Neural crest cell (in vitro differentiated cells): ENCODE measurements at regions not wholly inside any gene's neighbourhood (a gene's known extent, or its start where the extent isn't known, plus 50 kb on each side); places are given as distances from the start of the nearest gene placed in this dataset.
"Not testable (repeated sequence)": the region's sequence is repeated elsewhere in the genome, so short reads cannot be mapped to it uniquely, and the experiment has no call there.

Experiments used
- DNase-seq: peaks from one replicate; pipeline ENCODE4 v3.0.0; 2021; ENCODE audit warnings: low read depth, mixed read lengths, low spot score
- H3K27ac Mint-ChIP-seq: one replicate; pipeline ENCODE4 v1.8.0; 2021; ENCODE audit warnings: mild to moderate bottlenecking, mixed read lengths; ENCODE audit not compliant: unreplicated experiment
- H3K27me3 Mint-ChIP-seq: 2 replicates; pipeline ENCODE4 v1.8.0; 2021; ENCODE audit warnings: low read depth, mild to moderate bottlenecking, mixed read lengths
- H3K36me3 Mint-ChIP-seq: 2 replicates; pipeline ENCODE4 v1.8.0; 2021; ENCODE audit warnings: low read depth, mild to moderate bottlenecking, mixed read lengths
- H3K4me1 Mint-ChIP-seq: 2 replicates; pipeline ENCODE4 v1.8.0; 2021; ENCODE audit warnings: mixed read lengths
- H3K4me3 Mint-ChIP-seq: one replicate; pipeline ENCODE4 v1.8.0; 2021; ENCODE audit warnings: mild to moderate bottlenecking, mixed read lengths
- H3K9me3 Mint-ChIP-seq: 2 replicates; pipeline ENCODE4 v1.8.0; 2021; ENCODE audit warnings: mixed read lengths
- TF ChIP-seq, protein P1 (sequence below): fragments of 200-600 bp; sonication (generic); conservative IDR thresholded peaks from 2 replicates; pipeline ENCODE4 v1.5.0; 2021; ENCODE audit warnings: antibody characterized with exemption, mild to moderate bottlenecking

DNA sequence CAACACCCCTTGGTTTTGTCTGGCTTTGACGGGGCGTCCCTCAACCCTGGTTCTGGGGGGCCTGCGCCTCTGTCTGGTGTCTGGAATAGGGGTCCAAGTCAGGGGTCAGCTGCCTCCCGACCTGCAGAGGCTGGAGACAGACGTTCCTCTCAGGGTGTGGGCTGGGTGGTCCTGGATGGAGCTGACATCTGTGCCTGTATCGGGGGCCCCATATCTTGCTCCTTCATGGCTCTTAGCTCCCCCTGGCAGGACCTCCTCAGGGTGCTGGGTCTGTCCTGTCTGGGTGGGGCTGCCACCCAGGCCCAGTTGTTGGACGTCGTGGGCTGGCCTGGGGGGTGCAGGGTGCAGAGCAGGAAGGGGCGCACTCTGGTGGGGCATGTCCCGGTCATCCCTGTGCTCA lies 374.8 kb downstream of the TMEM121 start:
- Mint-ChIP-seq H3K4me3 (no peak overlapping the region), H3K36me3 (peaks cover 6% of the 10 kb centered on the region), H3K4me1 (no peaks in the 10 kb centered on the region), H3K27ac (no peak overlapping the region), H3K9me3 (peaks cover 6% of the 10 kb centered on the region), H3K27me3 (no peaks in the 10 kb centered on the region)
- DNase-seq: no peak
- TF ChIP-seq, protein P1, sequence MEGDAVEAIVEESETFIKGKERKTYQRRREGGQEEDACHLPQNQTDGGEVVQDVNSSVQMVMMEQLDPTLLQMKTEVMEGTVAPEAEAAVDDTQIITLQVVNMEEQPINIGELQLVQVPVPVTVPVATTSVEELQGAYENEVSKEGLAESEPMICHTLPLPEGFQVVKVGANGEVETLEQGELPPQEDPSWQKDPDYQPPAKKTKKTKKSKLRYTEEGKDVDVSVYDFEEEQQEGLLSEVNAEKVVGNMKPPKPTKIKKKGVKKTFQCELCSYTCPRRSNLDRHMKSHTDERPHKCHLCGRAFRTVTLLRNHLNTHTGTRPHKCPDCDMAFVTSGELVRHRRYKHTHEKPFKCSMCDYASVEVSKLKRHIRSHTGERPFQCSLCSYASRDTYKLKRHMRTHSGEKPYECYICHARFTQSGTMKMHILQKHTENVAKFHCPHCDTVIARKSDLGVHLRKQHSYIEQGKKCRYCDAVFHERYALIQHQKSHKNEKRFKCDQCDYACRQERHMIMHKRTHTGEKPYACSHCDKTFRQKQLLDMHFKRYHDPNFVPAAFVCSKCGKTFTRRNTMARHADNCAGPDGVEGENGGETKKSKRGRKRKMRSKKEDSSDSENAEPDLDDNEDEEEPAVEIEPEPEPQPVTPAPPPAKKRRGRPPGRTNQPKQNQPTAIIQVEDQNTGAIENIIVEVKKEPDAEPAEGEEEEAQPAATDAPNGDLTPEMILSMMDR: no peak

DNA sequence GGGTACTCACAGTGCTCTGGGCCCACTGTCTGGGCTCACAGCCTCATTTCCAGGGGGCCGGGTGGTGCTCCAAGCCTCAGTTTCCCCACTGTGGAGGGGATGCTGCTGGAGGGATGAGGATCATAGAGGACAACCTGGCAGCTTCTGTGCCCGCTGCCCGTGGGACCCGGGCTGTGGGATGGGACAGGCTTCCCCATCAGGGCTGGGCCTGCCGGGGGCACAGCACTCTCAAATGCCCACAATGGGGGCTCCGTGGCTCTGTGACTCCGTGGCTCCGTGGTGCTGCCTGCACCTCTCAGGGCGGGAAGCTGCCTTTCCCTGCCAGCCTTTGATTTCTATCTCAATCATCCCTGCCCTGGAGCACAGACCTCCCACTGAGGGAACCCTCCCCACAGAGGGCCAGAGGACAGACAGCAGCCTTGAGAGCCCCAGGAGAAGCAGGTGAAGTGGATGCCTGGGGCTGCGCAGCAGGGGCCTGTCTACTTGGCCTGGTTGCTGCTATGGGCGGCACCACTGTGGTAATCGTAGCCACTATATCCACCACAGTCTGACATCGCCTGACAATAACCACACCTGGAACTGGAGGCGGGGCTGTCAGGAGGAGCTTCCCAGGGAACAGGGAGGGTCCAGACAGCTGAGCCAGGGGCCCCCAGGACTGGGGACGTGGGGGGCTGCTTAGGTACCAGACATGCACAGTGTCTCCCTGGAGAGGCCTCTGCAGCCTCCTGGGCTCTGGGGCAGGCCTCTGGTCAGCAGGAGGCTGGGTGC lies 375.9 kb downstream of the TMEM121 start:
- no peaks in the 10 kb centered on the region for H3K36me3 Mint-ChIP-seq
- H3K27ac Mint-ChIP-seq: no peak overlapping the region
- H3K4me1 Mint-ChIP-seq: no peaks in the 10 kb centered on the region
- no peak overlapping the region for H3K4me3 Mint-ChIP-seq
- no peaks in the 10 kb centered on the region for H3K9me3 Mint-ChIP-seq
- H3K27me3 Mint-ChIP-seq: no peaks in the 10 kb centered on the region
- TF ChIP-seq, protein P1: no peak
- no peak for DNase-seq

DNA sequence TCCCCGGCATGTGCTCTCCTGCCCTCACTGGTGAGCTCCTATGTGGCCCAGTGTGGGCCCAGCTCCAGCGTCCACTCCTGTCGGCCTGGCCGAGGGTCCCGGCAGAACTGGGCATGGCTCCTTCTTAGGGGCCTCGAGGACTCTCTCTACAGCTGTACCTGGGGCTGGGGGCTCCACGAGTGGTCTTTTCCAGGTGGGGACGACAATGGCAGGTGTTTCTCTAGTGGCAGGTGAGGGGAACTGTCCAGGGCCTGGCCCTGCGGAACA lies 376.4 kb downstream of the TMEM121 start:
- not testable (repeated sequence) for DNase-seq, H3K9me3 Mint-ChIP-seq, H3K4me3 Mint-ChIP-seq, H3K36me3 Mint-ChIP-seq, H3K4me1 Mint-ChIP-seq, H3K27me3 Mint-ChIP-seq, H3K27ac Mint-ChIP-seq

DNA sequence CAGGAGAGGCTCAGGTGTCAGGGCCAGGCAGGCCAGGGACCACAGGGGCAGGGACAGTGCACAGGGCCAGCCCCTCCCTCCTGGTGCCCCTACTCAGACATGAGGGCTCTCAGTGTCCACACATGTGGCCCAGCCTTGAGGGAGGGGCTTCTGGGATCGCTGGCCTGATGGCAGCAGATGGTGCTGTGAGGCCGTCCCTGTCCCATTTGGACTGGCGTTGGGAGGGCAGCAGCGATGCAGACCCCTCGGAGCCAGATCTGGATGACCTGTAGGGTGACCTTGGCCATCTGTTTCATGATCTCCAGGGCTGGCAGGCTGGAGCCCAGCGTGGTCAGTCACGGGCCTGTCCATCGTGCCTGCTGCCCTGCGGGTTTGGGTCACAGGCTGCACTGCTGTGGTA lies 377.6 kb downstream of the TMEM121 start:
- Mint-ChIP-seq H3K27me3 (no peaks in the 10 kb centered on the region), H3K27ac (no peak overlapping the region), H3K4me1 (no peaks in the 10 kb centered on the region), H3K4me3 (no peak overlapping the region), H3K9me3 (no peaks in the 10 kb centered on the region), H3K36me3 (no peaks in the 10 kb centered on the region)
- no peak for DNase-seq
- TF ChIP-seq, protein P1: no peak

DNA sequence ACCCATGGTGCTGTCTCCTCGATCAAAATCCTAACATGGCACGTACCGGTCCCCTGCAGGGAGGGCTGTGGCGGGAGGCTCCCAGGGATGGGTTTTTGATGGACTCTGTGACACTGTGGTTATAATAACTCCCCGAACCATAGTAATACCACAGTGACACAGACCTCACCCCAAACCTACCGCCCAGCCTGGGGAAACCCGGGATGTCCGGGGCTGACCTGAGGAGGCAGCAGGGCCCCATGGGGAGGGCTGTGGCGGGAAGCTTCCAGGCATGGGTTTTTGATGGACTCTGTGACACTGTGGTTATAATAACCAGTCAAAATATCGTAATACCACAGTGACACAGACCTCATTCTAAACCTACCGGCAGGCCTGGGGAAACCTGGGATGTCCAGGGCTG lies 378.0 kb downstream of the TMEM121 start:
- H3K9me3 Mint-ChIP-seq: no peaks in the 10 kb centered on the region
- H3K36me3 Mint-ChIP-seq: no peaks in the 10 kb centered on the region
- no peak overlapping the region for H3K27ac Mint-ChIP-seq
- H3K27me3 Mint-ChIP-seq: no peaks in the 10 kb centered on the region
- no peaks in the 10 kb centered on the region for H3K4me1 Mint-ChIP-seq
- no peak for DNase-seq
- TF ChIP-seq, protein P1: no peak
- H3K4me3 Mint-ChIP-seq: no peak overlapping the region

DNA sequence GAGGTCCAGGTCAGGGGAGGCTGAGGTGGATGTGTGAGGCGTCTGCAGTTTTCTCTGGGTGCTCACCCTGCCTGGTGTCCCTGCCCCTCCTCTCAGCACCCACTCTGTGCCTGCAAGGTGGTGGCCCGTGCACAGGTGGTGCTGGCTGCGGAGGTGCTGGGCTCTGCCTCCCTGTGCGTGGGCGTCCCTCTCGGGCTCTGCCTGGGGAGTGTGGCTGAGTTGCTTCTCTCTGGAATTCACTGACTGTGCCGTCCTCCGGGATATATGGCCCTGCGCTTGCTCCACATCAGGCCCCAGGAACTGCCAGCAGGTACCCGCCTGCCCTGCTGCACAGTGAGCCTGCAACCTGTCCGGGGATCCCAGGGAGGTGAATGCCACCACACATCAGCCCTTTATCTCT lies 379.1 kb downstream of the TMEM121 start:
- no peaks in the 10 kb centered on the region for H3K27me3 Mint-ChIP-seq
- no peak overlapping the region for H3K4me3 Mint-ChIP-seq
- TF ChIP-seq, protein P1: no peak
- no peaks in the 10 kb centered on the region for H3K9me3 Mint-ChIP-seq
- H3K4me1 Mint-ChIP-seq: no peaks in the 10 kb centered on the region
- H3K36me3 Mint-ChIP-seq: no peaks in the 10 kb centered on the region
- no peak for DNase-seq
- H3K27ac Mint-ChIP-seq: no peak overlapping the region
